ENCODE measurements at regions not wholly inside any gene's neighbourhood (a gene's known extent, or its start where the extent isn't known, plus 50 kb on each side); places are given as distances from the start of the nearest gene placed in this dataset.

DNA sequence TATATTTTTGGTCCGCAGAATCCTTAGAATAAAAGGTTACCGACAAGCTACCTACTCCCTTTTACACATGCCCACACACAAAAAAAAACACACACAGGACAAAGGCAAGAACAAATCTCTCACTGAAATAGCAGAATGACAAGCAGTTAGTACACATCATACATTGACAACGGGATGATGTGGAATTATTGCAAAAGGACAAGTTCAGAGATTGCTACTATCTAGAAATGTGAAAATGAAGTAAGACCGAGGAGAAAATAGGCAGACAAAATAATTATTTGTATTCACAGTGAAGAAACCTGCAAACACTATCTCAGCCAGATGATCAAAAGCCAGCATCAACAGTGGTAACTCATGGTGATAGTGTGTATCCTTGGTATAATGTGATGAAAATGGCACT, 112.2 kb upstream of the C3orf80 start:
- no peaks in the 10 kb centered on the region for H3K36me3 ChIP-seq
- DNase-seq (no peak), ATAC-seq (no peak)
- no peaks in the 10 kb centered on the region for H3K27me3 ChIP-seq
- no peak overlapping the region for H3K27ac ChIP-seq
- no peaks in the 10 kb centered on the region for H3K4me1 ChIP-seq
- in situ Hi-C loops (cut with MboI; ENCODE audit: low sequenced_read_pairs in 4 of 4) = no loop called here
- TF ChIP-seq POLR2A (IDR thresholded peaks at IDR 0.05) = no peak
- TF ChIP-seq, protein P1, sequence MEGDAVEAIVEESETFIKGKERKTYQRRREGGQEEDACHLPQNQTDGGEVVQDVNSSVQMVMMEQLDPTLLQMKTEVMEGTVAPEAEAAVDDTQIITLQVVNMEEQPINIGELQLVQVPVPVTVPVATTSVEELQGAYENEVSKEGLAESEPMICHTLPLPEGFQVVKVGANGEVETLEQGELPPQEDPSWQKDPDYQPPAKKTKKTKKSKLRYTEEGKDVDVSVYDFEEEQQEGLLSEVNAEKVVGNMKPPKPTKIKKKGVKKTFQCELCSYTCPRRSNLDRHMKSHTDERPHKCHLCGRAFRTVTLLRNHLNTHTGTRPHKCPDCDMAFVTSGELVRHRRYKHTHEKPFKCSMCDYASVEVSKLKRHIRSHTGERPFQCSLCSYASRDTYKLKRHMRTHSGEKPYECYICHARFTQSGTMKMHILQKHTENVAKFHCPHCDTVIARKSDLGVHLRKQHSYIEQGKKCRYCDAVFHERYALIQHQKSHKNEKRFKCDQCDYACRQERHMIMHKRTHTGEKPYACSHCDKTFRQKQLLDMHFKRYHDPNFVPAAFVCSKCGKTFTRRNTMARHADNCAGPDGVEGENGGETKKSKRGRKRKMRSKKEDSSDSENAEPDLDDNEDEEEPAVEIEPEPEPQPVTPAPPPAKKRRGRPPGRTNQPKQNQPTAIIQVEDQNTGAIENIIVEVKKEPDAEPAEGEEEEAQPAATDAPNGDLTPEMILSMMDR (IDR thresholded peaks at IDR 0.05 in 4 of 5, conservative IDR thresholded peaks at IDR 0.05 in 1 of 5) = no peak
- H3K9me3 ChIP-seq = no peaks in the 10 kb centered on the region
- intact Hi-C loops (cut with DNase I; ENCODE audit: low total_unique reads) = no loop called here
- H3K4me3 ChIP-seq = no peak overlapping the region

DNA sequence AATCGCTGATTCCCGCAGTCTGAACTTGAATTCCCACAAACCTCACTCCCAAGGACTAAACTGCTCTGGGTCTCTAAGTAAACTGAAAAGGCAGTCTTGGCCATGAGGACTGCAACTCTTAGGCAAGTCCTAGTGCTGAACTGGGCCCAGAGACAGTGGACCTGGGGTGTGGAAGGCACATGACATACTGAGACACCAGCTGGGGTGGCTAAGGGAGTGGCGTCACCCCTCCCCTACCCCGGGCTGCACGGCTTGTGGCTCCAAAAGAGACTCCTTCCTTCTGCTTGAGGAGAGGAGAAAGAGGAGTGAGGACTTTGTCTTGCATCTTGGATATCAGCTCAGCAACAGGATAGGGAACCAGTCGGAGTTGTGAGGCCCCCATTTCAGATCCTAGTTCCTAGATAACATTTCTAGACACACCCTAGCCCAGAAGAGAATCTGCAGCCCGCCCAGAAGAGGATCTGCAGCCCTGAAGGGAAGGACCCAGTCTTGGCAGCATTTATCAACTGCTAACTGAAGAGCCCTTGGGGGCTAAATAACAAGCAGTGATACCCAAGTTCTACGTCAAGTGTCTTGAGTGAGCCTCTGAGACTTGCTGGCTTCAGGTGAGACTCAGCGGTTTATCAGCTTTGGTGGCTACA, 110.7 kb upstream of the C3orf80 start:
- in situ Hi-C loops (cut with MboI; ENCODE audit: low sequenced_read_pairs in 4 of 4) = no loop called here
- H3K4me1 ChIP-seq = no peaks in the 10 kb centered on the region
- no peak overlapping the region for H3K27ac ChIP-seq
- no peak for ATAC-seq
- H3K4me3 ChIP-seq = no peak overlapping the region
- H3K27me3 ChIP-seq = no peaks in the 10 kb centered on the region
- no peaks in the 10 kb centered on the region for H3K36me3 ChIP-seq
- no peaks in the 10 kb centered on the region for H3K9me3 ChIP-seq
- DNase-seq = no peak
- intact Hi-C loops (cut with DNase I; ENCODE audit: low total_unique reads) = no loop called here
- no peak for TF ChIP-seq POLR2A (IDR thresholded peaks at IDR 0.05)
- TF ChIP-seq, protein P1 (IDR thresholded peaks at IDR 0.05 in 4 of 5, conservative IDR thresholded peaks at IDR 0.05 in 1 of 5) = no peak

DNA sequence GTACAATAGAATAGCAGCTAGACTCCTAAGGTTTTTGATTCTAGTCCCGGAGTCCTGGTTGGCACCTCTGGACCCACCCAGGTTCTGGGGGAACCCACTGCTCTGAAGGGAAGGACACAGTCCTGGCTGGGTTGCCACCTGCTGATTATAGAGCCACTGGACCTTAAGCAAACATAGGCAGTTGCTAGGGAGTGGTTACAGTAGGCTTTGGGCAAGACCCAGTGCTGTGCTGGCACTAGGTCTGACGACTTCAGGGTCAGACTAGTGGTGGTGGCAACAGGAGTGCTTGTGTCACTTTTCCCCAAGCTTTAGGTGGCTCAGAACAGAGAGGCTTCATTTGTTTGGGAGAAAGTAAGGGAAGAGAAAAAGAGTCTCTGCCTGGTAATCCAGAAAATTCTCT, 109.8 kb upstream of the C3orf80 start:
- H3K36me3 ChIP-seq = no peaks in the 10 kb centered on the region
- H3K4me1 ChIP-seq = no peaks in the 10 kb centered on the region
- H3K27ac ChIP-seq = no peak overlapping the region
- H3K27me3 ChIP-seq = no peaks in the 10 kb centered on the region
- no peak overlapping the region for H3K4me3 ChIP-seq
- no peaks in the 10 kb centered on the region for H3K9me3 ChIP-seq
- no peak for DNase-seq
- ATAC-seq = no peak
- in situ Hi-C loops (cut with MboI; ENCODE audit: low sequenced_read_pairs in 4 of 4) (no loop called here), intact Hi-C loops (cut with DNase I; ENCODE audit: low total_unique reads) (no loop called here)
- TF ChIP-seq, protein P1 (IDR thresholded peaks at IDR 0.05 in 4 of 5, conservative IDR thresholded peaks at IDR 0.05 in 1 of 5) = no peak

DNA sequence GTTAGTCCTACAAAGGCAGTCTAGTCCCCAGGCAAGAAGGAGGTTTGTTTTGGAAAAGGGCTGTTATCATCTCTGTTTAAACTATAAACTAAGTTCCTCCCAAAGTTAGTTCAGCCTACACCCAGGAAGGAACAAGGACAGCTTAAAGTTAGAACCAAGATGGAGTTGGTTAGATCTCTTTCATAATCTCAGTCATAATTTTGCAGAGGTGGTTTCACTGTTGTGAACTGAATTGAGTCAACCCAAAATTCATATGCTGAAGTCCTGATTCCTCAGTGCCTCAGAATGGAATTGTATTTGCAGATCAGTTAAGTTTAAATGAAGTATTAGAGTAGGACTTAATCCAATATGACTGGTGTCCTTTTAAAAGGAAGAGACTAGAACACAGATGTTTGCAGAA, 101.0 kb upstream of the C3orf80 start:
- H3K27me3 ChIP-seq = no peaks in the 10 kb centered on the region
- H3K9me3 ChIP-seq = no peaks in the 10 kb centered on the region
- H3K4me1 ChIP-seq = no peaks in the 10 kb centered on the region
- in situ Hi-C loops (cut with MboI; ENCODE audit: low sequenced_read_pairs in 4 of 4) = no loop called here
- intact Hi-C loops (cut with DNase I; ENCODE audit: low total_unique reads) = no loop called here
- no peak for DNase-seq
- TF ChIP-seq, protein P1 (IDR thresholded peaks at IDR 0.05 in 4 of 5, conservative IDR thresholded peaks at IDR 0.05 in 1 of 5) = no peak
- no peak for TF ChIP-seq POLR2A (IDR thresholded peaks at IDR 0.05)
- H3K4me3 ChIP-seq = no peak overlapping the region
- no peak for ATAC-seq
- no peaks in the 10 kb centered on the region for H3K36me3 ChIP-seq
- no peak overlapping the region for H3K27ac ChIP-seq

DNA sequence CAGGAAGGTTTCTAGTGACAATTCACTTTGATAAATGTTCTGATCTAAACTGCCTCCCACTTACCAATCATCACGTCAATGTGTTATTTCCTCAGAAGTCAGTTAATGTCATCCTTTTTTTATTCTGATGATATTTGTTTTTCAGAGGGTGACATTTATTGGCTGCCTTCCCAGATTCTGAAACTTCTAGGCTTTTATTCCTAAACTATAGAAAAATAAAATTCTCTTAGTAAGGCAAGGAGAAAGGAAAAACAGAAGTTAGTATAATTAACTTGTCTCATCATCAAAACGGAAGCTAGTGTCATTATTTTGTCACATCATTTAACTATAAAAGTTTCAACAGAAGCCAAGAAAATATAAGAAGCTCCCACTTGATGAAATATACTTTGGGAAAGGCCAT, 100.0 kb upstream of the C3orf80 start:
- TF ChIP-seq, protein P1 (IDR thresholded peaks at IDR 0.05 in 4 of 5, conservative IDR thresholded peaks at IDR 0.05 in 1 of 5) = no peak
- no peak for TF ChIP-seq POLR2A (IDR thresholded peaks at IDR 0.05)
- no peak for ATAC-seq
- Histone ChIP-seq H3K27me3 (no peaks in the 10 kb centered on the region), H3K4me3 (no peak overlapping the region), H3K36me3 (no peaks in the 10 kb centered on the region), H3K4me1 (no peaks in the 10 kb centered on the region), H3K9me3 (no peaks in the 10 kb centered on the region), H3K27ac (no peak overlapping the region)
- intact Hi-C loops (cut with DNase I; ENCODE audit: low total_unique reads) = no loop called here
- in situ Hi-C loops (cut with MboI; ENCODE audit: low sequenced_read_pairs in 4 of 4) = no loop called here
- no peak for DNase-seq
